H1 (cell line): ENCODE measurements at regions not wholly inside any gene's neighbourhood (a gene's known extent, or its start where the extent isn't known, plus 50 kb on each side); places are given as distances from the start of the nearest gene placed in this dataset.

ENCODE experiments used
- CTCF ChIA-PET: fragments of 300-600 bp; sonication (Branson Sonifier 250); formaldehyde crosslinking; loops from one replicate; lab custom pipeline; 2021; ENCODE audit not compliant: partially characterized antibody; lab: Charles Lee
- POLR2A ChIA-PET: fragments of 300-600 bp; sonication (Branson Sonifier 250); formaldehyde crosslinking; loops from one replicate; lab custom pipeline; 2021; ENCODE audit warnings: inconsistent platforms; ENCODE audit not compliant: partially characterized antibody; lab: Charles Lee
- DNase-seq, 2 experiments: peaks; one replicate each; pipeline versions ENCODE4 v3.0.0 to v3.0.0-alpha.2; 2010 to 2022; ENCODE audit warnings: low spot score in 2 of 2, low read depth in 1 of 2, mixed read lengths in 1 of 2
- FAIRE-seq: peaks from 2 replicates; lab custom pipeline; 2011; peaks lifted over from hg19 to GRCh38; lab: Jason Lieb, UNC
- H2AFZ ChIP-seq: 2 replicates; pipeline ENCODE4 v1.8.1; 2012; ENCODE audit warnings: low read length, inconsistent platforms
- H2AK5ac ChIP-seq: 2 replicates; pipeline ENCODE4 v1.6.1; 2013; ENCODE audit warnings: low read depth, low read length
- H2BK120ac ChIP-seq: replicated peaks from 2 replicates; pipeline ENCODE3; 2013; ENCODE audit warnings: low read depth, low read length, inconsistent platforms
- H2BK12ac ChIP-seq: 2 replicates; pipeline ENCODE4 v1.6.1; 2013; ENCODE audit warnings: low read depth, low read length
- H2BK15ac ChIP-seq: 2 replicates; pipeline ENCODE4 v1.6.1; 2013; ENCODE audit warnings: low read length
- H2BK20ac ChIP-seq: 2 replicates; pipeline ENCODE4 v1.6.1; 2013; ENCODE audit warnings: low read length
- H2BK5ac ChIP-seq: 2 replicates; pipeline ENCODE4 v1.6.1; 2013; ENCODE audit warnings: low read depth, low read length
- H3K14ac ChIP-seq: 2 replicates; pipeline ENCODE4 v1.6.1; 2013; ENCODE audit warnings: inconsistent platforms; ENCODE audit not compliant: insufficient read length
- H3K18ac ChIP-seq: 2 replicates; pipeline ENCODE4 v1.6.1; 2013; ENCODE audit warnings: low read length; ENCODE audit errors: extremely low read depth
- H3K23ac ChIP-seq: 2 replicates; pipeline ENCODE4 v1.6.1; 2013; ENCODE audit warnings: inconsistent platforms; ENCODE audit not compliant: insufficient read length
- H3K23me2 ChIP-seq: 2 replicates; pipeline ENCODE4 v1.6.1; 2013; ENCODE audit warnings: low read depth, low read length
- H3K27ac ChIP-seq: 2 replicates; pipeline ENCODE4 v1.6.1; 2011; ENCODE audit warnings: low read depth, low read length, inconsistent platforms
- H3K27me3 ChIP-seq, 4 experiments: replicated peaks in 1 of 4; 1 replicate in 1 of 4; 2 replicates in 3 of 4; pipeline versions ENCODE4 v1.6.1 to v1.8.1; 2011 to 2013; ENCODE audit warnings: low read length in 3 of 4, mild to moderate bottlenecking in 3 of 4, inconsistent platforms in 2 of 4, mixed read lengths in 2 of 4, moderate library complexity in 1 of 4; ENCODE audit not compliant: control insufficient read depth in 3 of 4, insufficient read depth in 3 of 4; ENCODE audit errors: extremely low read depth in 1 of 4
- H3K36me3 ChIP-seq, 4 experiments: 2 replicates each; pipeline versions ENCODE4 v1.6.1 to v1.8.1; 2011 to 2013; ENCODE audit warnings: mild to moderate bottlenecking in 4 of 4, low read length in 3 of 4, moderate library complexity in 2 of 4, control low read depth in 1 of 4, inconsistent platforms in 1 of 4; ENCODE audit not compliant: insufficient read depth in 4 of 4, control insufficient read depth in 2 of 4
- H3K4ac ChIP-seq: replicated peaks from 2 replicates; pipeline ENCODE3; 2013; ENCODE audit warnings: low read length, low read depth, mixed read lengths, inconsistent platforms; ENCODE audit not compliant: insufficient read length
- H3K4me1 ChIP-seq, 4 experiments: replicated peaks in 1 of 4; 1 replicate in 1 of 4; 2 replicates in 3 of 4; pipeline versions ENCODE4 v1.6.1 to v1.8.1; 2011 to 2013; ENCODE audit warnings: low read length in 3 of 4, inconsistent platforms in 2 of 4, mixed read lengths in 1 of 4; ENCODE audit not compliant: insufficient read depth in 4 of 4, control insufficient read depth in 3 of 4
- H3K4me2 ChIP-seq, 2 experiments: 2 replicates each; pipeline versions ENCODE4 v1.6.1 to v1.8.1; 2011 to 2013; ENCODE audit warnings: low read depth in 2 of 2, low read length in 2 of 2, control low read depth in 1 of 2, inconsistent platforms in 1 of 2, mild to moderate bottlenecking in 1 of 2; ENCODE audit not compliant: insufficient read depth in 1 of 2
- H3K4me3 ChIP-seq, 4 experiments: fragments of 200-600, 300-600 bp in 1 of 4; sonication (generic), shearing (Covaris generic), sonication (Bioruptor Twin) in 1 of 4; 2 replicates each; pipeline versions ENCODE4 v1.5.1 to v1.8.1; 2011 to 2016; ENCODE audit warnings: low read length in 4 of 4, low read depth in 3 of 4, control low read depth in 2 of 4, inconsistent platforms in 2 of 4, mild to moderate bottlenecking in 2 of 4, mixed read lengths in 1 of 4, moderate library complexity in 1 of 4; ENCODE audit not compliant: insufficient read depth in 2 of 4; ENCODE audit errors: extremely low read depth in 1 of 4
- H3K56ac ChIP-seq: replicated peaks from 2 replicates; pipeline ENCODE3; 2013; ENCODE audit warnings: low read depth, mild to moderate bottlenecking, mixed read lengths, low read length, inconsistent platforms; ENCODE audit not compliant: insufficient read length
- H3K79me1 ChIP-seq: 2 replicates; pipeline ENCODE4 v1.6.1; 2013; ENCODE audit warnings: low read depth, low read length, control low read depth
- H3K79me2 ChIP-seq, 2 experiments: 2 replicates each; pipeline versions ENCODE4 v1.6.1 to v1.8.1; 2012 to 2013; ENCODE audit warnings: low read length in 2 of 2, mild to moderate bottlenecking in 2 of 2, inconsistent platforms in 1 of 2; ENCODE audit not compliant: insufficient read depth in 2 of 2, control insufficient read depth in 1 of 2
- H3K9ac ChIP-seq, 4 experiments: replicated peaks in 1 of 4; 1 replicate in 1 of 4; 2 replicates in 3 of 4; pipeline versions ENCODE4 v1.6.1 to v1.8.1; 2011 to 2013; ENCODE audit warnings: low read depth in 3 of 4, low read length in 3 of 4, control low read depth in 2 of 4, mild to moderate bottlenecking in 2 of 4, moderate library complexity in 2 of 4, inconsistent platforms in 1 of 4; ENCODE audit errors: extremely low read depth in 1 of 4
- H3K9me3 ChIP-seq, 2 experiments: 2 replicates each; pipeline versions ENCODE4 v1.6.1 to v1.8.1; 2012 to 2013; ENCODE audit warnings: mild to moderate bottlenecking in 2 of 2, moderate library complexity in 2 of 2, control low read depth in 1 of 2, inconsistent platforms in 1 of 2, low read depth in 1 of 2, low read length in 1 of 2, mixed read lengths in 1 of 2; ENCODE audit not compliant: insufficient read depth in 2 of 2
- H4K20me1 ChIP-seq, 2 experiments: replicated peaks in 1 of 2; 2 replicates each; pipeline versions ENCODE3 to v1.8.1; 2011 to 2013; ENCODE audit warnings: inconsistent platforms in 2 of 2, low read length in 2 of 2, mild to moderate bottlenecking in 1 of 2; ENCODE audit not compliant: insufficient read depth in 2 of 2, control insufficient read depth in 1 of 2
- H4K5ac ChIP-seq: 2 replicates; pipeline ENCODE4 v1.6.1; 2013; ENCODE audit warnings: low read length, low read depth, mixed read lengths, inconsistent platforms; ENCODE audit not compliant: insufficient read length
- H4K8ac ChIP-seq: 2 replicates; pipeline ENCODE4 v1.8.0; 2013; ENCODE audit warnings: mild to moderate bottlenecking, moderate library complexity, low read length, inconsistent platforms; ENCODE audit not compliant: insufficient read depth; ENCODE audit errors: extremely low read depth
- H4K91ac ChIP-seq: replicated peaks from 2 replicates; pipeline ENCODE3; 2013; ENCODE audit warnings: low read length, mixed read lengths, inconsistent platforms; ENCODE audit not compliant: insufficient read length
- ATF2 ChIP-seq: IDR thresholded peaks from 2 replicates; pipeline ENCODE4 v1.6.1; 2012; ENCODE audit warnings: low read length, inconsistent platforms
- BCL11A ChIP-seq, 2 experiments: IDR thresholded peaks; one replicate each; pipeline ENCODE4 v1.6.1; 2011; ENCODE audit warnings: low read depth in 2 of 2, low read length in 2 of 2, mild to moderate bottlenecking in 2 of 2
- EP300 ChIP-seq, 2 experiments: IDR thresholded peaks; 1 replicate in 1 of 2; 2 replicates in 1 of 2; pipeline ENCODE4 v1.6.1; 2011 to 2012; ENCODE audit warnings: low read depth in 2 of 2, low read length in 2 of 2, mild to moderate bottlenecking in 2 of 2, borderline replicate concordance in 1 of 2, inconsistent platforms in 1 of 2, moderate library complexity in 1 of 2
- HDAC2 ChIP-seq, 2 experiments: fragments of 300-600 bp in 1 of 2; sonication (generic) in 1 of 2; IDR thresholded peaks; 2 replicates each; pipeline ENCODE4 v1.6.1; 2011 to 2012; ENCODE audit warnings: low read depth in 2 of 2, low read length in 2 of 2, mild to moderate bottlenecking in 2 of 2, moderate library complexity in 2 of 2, borderline replicate concordance in 1 of 2, inconsistent platforms in 1 of 2
- JUN ChIP-seq: IDR thresholded peaks from 2 replicates; pipeline ENCODE4 v1.6.1; 2011; ENCODE audit warnings: low read depth, mild to moderate bottlenecking, improper control_type of control experiment, low read length
- RFX5 ChIP-seq: IDR thresholded peaks from 2 replicates; pipeline ENCODE4 v1.6.1; 2011; ENCODE audit warnings: low read depth, low read length, improper control_type of control experiment, borderline replicate concordance
- SP4 ChIP-seq: IDR thresholded peaks from 2 replicates; pipeline ENCODE4 v1.6.1; 2012; ENCODE audit warnings: low read length, inconsistent platforms
- SUZ12 ChIP-seq: fragments of 200-600 bp; sonication (generic); IDR thresholded peaks from 2 replicates; pipeline ENCODE4 v1.6.1; 2012; ENCODE audit warnings: mild to moderate bottlenecking, inconsistent platforms, low read length, moderate library complexity, mixed read lengths
- WGBS, 2 experiments: shearing (Covaris generic) in 1 of 2; methylation state at CpG; one replicate each; pipeline versions ENCODE4 v1.1.6 to v1.1.7; 2013 to 2015; ENCODE audit warnings: low lambda C conversion rate in 2 of 2, mixed read lengths in 2 of 2, inconsistent platforms in 1 of 2, low coverage in 1 of 2, missing lambda C conversion rate in 1 of 2; ENCODE audit not compliant: insufficient replicate concordance in 2 of 2, insufficient coverage in 1 of 2, insufficient read length in 1 of 2; ENCODE audit errors: extremely low coverage in 1 of 2, missing lambda C conversion rate in 1 of 2; 5-methylcytosine and 5-hydroxymethylcytosine counted together
- TF ChIP-seq, protein P1 (sequence below): IDR thresholded peaks from 2 replicates; pipeline ENCODE4 v1.6.1; 2011; ENCODE audit warnings: low read depth, mild to moderate bottlenecking, low read length; ENCODE audit not compliant: insufficient read depth

DNA sequence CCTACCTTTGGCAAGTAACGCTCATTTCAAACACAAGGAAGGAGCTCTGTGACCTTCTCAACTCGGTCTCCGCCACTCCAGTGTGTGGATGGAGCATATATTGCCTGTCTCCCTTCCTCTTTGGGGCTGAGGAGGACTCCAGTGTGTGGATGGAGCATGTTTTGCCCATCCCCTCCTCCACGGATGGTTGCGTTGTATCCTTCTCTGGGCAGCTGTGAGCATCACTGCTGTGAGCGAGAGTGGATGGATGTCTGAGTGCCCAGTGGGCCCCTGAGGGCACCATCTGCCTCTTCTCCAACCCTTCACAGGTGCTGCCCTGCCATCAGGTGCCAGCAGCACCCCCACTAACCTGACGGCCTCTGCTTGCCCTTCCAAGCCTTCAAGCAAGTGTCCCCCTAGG, 186.2 kb downstream of the TEX29 start:
- H2BK120ac ChIP-seq = no peak overlapping the region
- no peak overlapping the region for H4K8ac ChIP-seq
- H3K4ac ChIP-seq = no peak overlapping the region
- H3K18ac ChIP-seq = no peak overlapping the region
- H3K4me2 ChIP-seq = no peak overlapping the region
- no peak overlapping the region for H4K5ac ChIP-seq
- peaks cover 5% of the 10 kb centered on the region; the same call in 1 of the 2 replicates for H3K23me2 ChIP-seq
- CTCF ChIA-PET = interaction anchor here (0.6 to 5.2 kb wide), 12 partner anchors 14 to 938 kb away, joined by 3 to 47 read pairs (median 5); no protein-coding TSS in a partner anchor
- no peak overlapping the region for H2BK12ac ChIP-seq
- H3K4me1 ChIP-seq = no peaks in the 10 kb centered on the region
- no peak overlapping the region for H3K9ac ChIP-seq
- no peak overlapping the region for H3K4me3 ChIP-seq
- TF ChIP-seq JUN = no peak
- no peak for TF ChIP-seq BCL11A (IDR thresholded peaks at IDR 0.05; ENCODE audit: low read depth in 2 of 2, low read length in 2 of 2)
- no peak for TF ChIP-seq SUZ12
- TF ChIP-seq EP300 (IDR thresholded peaks at IDR 0.05; ENCODE audit: borderline replicate concordance in 1 of 2, low read depth in 2 of 2, low read length in 2 of 2) = no peak
- TF ChIP-seq SP4 = no peak
- TF ChIP-seq ATF2 = no peak
- TF ChIP-seq HDAC2 (IDR thresholded peaks at IDR 0.05; ENCODE audit: borderline replicate concordance in 1 of 2, low read depth in 2 of 2, low read length in 2 of 2) = no peak
- TF ChIP-seq RFX5 = no peak
- TF ChIP-seq, protein P1, sequence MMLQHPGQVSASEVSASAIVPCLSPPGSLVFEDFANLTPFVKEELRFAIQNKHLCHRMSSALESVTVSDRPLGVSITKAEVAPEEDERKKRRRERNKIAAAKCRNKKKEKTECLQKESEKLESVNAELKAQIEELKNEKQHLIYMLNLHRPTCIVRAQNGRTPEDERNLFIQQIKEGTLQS = no peak
- POLR2A ChIA-PET = no interaction called here
- DNase-seq (no peak), FAIRE-seq (no peak)
- H4K20me1 ChIP-seq = peaks cover 0 to 4% of the 10 kb centered on the region in 2 experiments
- H4K91ac ChIP-seq = no peak overlapping the region
- peaks cover 14 to 17% of the 10 kb centered on the region in 2 experiments for H3K9me3 ChIP-seq
- H3K56ac ChIP-seq = no peak overlapping the region
- no peaks in the 10 kb centered on the region for H3K27me3 ChIP-seq
- no peaks in the 10 kb centered on the region for H3K79me1 ChIP-seq
- no peak overlapping the region for H2BK15ac ChIP-seq
- H2AFZ ChIP-seq = no peak overlapping the region
- no peaks in the 10 kb centered on the region for H3K79me2 ChIP-seq
- H3K36me3 ChIP-seq = no peaks in the 10 kb centered on the region
- H2BK20ac ChIP-seq = no peak overlapping the region
- WGBS, 2 experiments = 87% methylated on average over 6 of the region's 7 CpGs; no CpG with 5 or more reads in 1 of the 2 experiments
- H2BK5ac ChIP-seq = no peak overlapping the region
- no peak overlapping the region for H3K23ac ChIP-seq
- no peak overlapping the region; the same call in 1 of the 2 replicates for H2AK5ac ChIP-seq
- H3K27ac ChIP-seq = no peak overlapping the region
- H3K14ac ChIP-seq = no peak overlapping the region
